ENCODE measurements at regions not wholly inside any gene's neighbourhood (a gene's known extent, or its start where the extent isn't known, plus 50 kb on each side); places are given as distances from the start of the nearest gene placed in this dataset.
"Not testable (repeated sequence)": the region's sequence is repeated elsewhere in the genome, so short reads cannot be mapped to it uniquely, and the experiment has no call there.

DNA sequence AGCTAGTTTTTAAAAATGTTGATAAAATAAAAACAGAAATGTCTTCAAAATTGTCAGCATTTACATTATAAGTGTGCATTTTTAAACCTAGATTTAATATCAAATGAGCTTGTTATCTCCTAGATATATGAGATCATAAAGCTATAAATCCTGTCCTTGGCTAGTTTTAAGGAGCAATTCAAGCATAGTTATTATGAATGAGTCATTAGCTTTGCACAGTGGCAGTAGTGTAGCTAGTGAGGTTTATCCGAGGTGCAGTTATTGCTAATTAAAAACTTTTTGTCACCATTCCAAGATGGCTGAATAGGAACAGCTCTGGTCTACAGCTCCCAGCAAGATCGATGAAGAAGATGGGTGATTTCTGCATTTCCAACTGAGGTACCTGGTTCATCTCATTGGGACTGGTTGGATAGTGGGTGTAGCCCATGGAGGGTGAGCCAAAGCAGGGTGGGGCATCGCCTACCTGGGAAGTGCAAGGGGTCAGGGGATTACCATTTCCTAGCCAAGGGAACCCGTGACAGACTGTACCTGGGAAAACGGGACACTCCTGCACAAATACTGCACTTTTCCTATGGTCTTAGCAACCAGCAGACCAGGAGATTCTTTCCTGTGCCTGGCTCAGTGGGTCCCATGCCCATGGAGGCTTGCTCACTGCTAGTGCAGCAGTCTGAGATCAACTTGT is 108.8 kb upstream of the SYNCRIP start:
- DNase-seq (ENCODE audit: low read depth, low spot score), result no peak
- H3K4me1 ChIP-seq (ENCODE audit: insufficient read depth, insufficient read length), result no peaks in the 10 kb centered on the region
- no peak overlapping the region for H3K9ac ChIP-seq (ENCODE audit: insufficient read length, low read depth)
- H3K9me3 ChIP-seq (ENCODE audit: insufficient read depth, low read length), result peaks cover 6% of the 10 kb centered on the region; the same call in 1 of the 2 replicates
- H3K36me3 ChIP-seq (ENCODE audit: insufficient read depth, insufficient read length, low read length), result no peaks in the 10 kb centered on the region
- TF ChIP-seq ZNF274 (IDR thresholded peaks at IDR 0.05; ENCODE audit: low read depth, low read length) (no peak), SUZ12 (IDR thresholded peaks at IDR 0.05; ENCODE audit: extremely low read depth, insufficient read depth, insufficient read length) (no peak), YY1 (IDR thresholded peaks at IDR 0.05; ENCODE audit: insufficient read depth, insufficient read length) (no peak)
- no peak overlapping the region for H3K4me3 ChIP-seq (ENCODE audit: insufficient read length, low read depth)
- H3K27me3 ChIP-seq (ENCODE audit: insufficient read depth, insufficient read length), result no peaks in the 10 kb centered on the region

DNA sequence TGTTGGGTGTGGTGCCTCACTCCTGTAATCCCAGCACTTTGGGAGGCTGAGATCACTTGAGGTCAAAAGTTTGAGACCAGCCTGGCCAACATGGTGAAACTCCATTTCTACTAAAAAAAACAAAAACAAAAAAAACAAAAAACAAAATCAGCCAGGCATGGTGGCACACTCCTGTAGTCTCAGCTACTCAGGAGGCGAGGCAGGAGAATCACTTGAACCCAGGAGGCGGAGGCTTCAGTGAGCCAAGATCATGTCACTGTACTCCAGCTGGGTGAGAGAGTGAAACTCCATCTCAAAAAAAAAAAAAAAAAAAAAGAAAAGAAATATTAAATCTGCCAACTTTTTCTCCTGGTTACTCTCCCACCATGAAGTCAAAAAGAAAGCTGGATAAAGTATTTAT is 107.5 kb upstream of the SYNCRIP start:
- not testable (repeated sequence) for DNase-seq (ENCODE audit: low read depth, low spot score)

DNA sequence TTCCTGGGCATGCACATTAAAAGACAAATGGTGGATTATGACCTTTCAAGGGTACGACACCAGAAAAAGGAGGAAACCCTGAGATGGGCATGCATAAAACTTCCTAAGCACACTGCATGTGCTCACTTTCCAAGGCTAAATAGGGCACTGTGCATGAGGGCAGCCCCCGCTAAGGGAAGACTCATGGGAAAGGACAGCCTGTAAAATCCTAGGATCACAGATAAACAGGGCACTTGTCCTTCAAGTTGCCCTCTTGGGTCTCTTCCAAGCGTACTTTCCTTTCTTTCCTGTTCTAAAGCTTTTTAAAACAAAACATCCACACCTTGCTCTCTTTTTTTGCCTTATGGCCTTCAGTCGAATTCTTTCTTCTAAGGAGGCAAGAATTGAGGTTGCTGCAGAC is 106.5 kb upstream of the SYNCRIP start:
- H3K36me3 ChIP-seq (ENCODE audit: insufficient read depth, insufficient read length, low read length), result no peaks in the 10 kb centered on the region
- TF ChIP-seq SUZ12 (IDR thresholded peaks at IDR 0.05; ENCODE audit: extremely low read depth, insufficient read depth, insufficient read length) (no peak), ZNF274 (IDR thresholded peaks at IDR 0.05; ENCODE audit: low read depth, low read length) (no peak), YY1 (IDR thresholded peaks at IDR 0.05; ENCODE audit: insufficient read depth, insufficient read length) (no peak)
- peaks cover 14% of the 10 kb centered on the region; the same call in 1 of the 2 replicates for H3K9me3 ChIP-seq (ENCODE audit: insufficient read depth, low read length)
- H3K27me3 ChIP-seq (ENCODE audit: insufficient read depth, insufficient read length), result no peaks in the 10 kb centered on the region
- DNase-seq (ENCODE audit: low read depth, low spot score), result no peak
- H3K9ac ChIP-seq (ENCODE audit: insufficient read length, low read depth), result no peak overlapping the region
- H3K4me1 ChIP-seq (ENCODE audit: insufficient read depth, insufficient read length), result no peaks in the 10 kb centered on the region
- no peak overlapping the region for H3K4me3 ChIP-seq (ENCODE audit: insufficient read length, low read depth)

More for the DNA sequence above, 107.5 kb upstream of the SYNCRIP start:
- not testable (repeated sequence) for H3K27me3 ChIP-seq (ENCODE audit: insufficient read depth, insufficient read length); H3K4me1 ChIP-seq (ENCODE audit: insufficient read depth, insufficient read length); H3K9ac ChIP-seq (ENCODE audit: insufficient read length, low read depth); H3K9me3 ChIP-seq (ENCODE audit: insufficient read depth, low read length); H3K36me3 ChIP-seq (ENCODE audit: insufficient read depth, insufficient read length, low read length); H3K4me3 ChIP-seq (ENCODE audit: insufficient read length, low read depth)

DNA sequence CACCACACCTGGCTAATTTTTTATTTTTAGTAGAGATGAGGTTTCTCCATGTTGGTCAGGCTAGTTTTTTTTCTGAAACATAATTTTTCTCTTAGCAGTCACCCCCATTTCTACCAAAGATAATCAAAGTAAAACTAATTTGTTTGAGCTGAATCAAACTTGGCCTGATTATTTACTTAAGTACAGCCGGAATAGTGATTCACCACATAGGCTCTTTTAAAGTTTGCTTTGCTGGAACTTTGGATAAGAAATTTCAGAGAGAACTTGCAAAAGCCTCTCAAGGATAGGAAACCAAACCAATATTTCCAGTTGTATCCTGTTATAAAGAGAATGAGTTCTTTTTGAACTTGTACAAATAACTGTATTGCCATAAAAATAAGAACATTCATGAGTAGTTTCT is 105.0 kb upstream of the SYNCRIP start:
- TF ChIP-seq ZNF274 (IDR thresholded peaks at IDR 0.05; ENCODE audit: low read depth, low read length) (no peak), SUZ12 (IDR thresholded peaks at IDR 0.05; ENCODE audit: extremely low read depth, insufficient read depth, insufficient read length) (no peak), YY1 (IDR thresholded peaks at IDR 0.05; ENCODE audit: insufficient read depth, insufficient read length) (no peak)
- Histone ChIP-seq H3K9ac (ENCODE audit: insufficient read length, low read depth) (no peak overlapping the region), H3K27me3 (ENCODE audit: insufficient read depth, insufficient read length) (no peaks in the 10 kb centered on the region), H3K4me1 (ENCODE audit: insufficient read depth, insufficient read length) (no peaks in the 10 kb centered on the region), H3K4me3 (ENCODE audit: insufficient read length, low read depth) (no peak overlapping the region), H3K36me3 (ENCODE audit: insufficient read depth, insufficient read length, low read length) (no peaks in the 10 kb centered on the region), H3K9me3 (ENCODE audit: insufficient read depth, low read length) (peaks cover 14% of the 10 kb centered on the region; the same call in 1 of the 2 replicates)
- no peak for DNase-seq (ENCODE audit: low read depth, low spot score)

DNA sequence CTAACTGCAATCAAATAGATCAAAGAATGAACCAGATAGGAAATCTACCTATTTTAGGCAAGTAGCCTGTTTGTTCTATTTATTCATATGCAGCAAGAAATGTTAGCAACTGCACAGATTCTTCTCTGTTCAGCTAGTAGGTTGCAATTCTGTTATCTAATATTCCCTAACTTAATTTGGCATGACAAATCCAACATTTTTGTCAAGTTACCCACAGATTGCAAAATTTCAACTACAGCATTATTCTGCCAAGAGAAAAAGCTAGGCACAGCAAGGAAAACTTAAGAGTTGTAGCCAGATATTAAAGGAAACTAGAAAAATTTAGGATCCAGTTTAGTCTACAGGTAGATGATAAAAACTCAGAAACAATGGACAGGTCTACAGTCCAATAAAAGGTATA is 104.4 kb upstream of the SYNCRIP start:
- Histone ChIP-seq H3K36me3 (ENCODE audit: insufficient read depth, insufficient read length, low read length) (no peaks in the 10 kb centered on the region), H3K4me1 (ENCODE audit: insufficient read depth, insufficient read length) (no peaks in the 10 kb centered on the region), H3K27me3 (ENCODE audit: insufficient read depth, insufficient read length) (no peaks in the 10 kb centered on the region), H3K9ac (ENCODE audit: insufficient read length, low read depth) (no peak overlapping the region), H3K9me3 (ENCODE audit: insufficient read depth, low read length) (peaks cover 14% of the 10 kb centered on the region; the same call in 1 of the 2 replicates), H3K4me3 (ENCODE audit: insufficient read length, low read depth) (no peak overlapping the region)
- no peak for TF ChIP-seq ZNF274 (IDR thresholded peaks at IDR 0.05; ENCODE audit: low read depth, low read length)
- TF ChIP-seq SUZ12 (IDR thresholded peaks at IDR 0.05; ENCODE audit: extremely low read depth, insufficient read depth, insufficient read length), result no peak
- TF ChIP-seq YY1 (IDR thresholded peaks at IDR 0.05; ENCODE audit: insufficient read depth, insufficient read length), result no peak
- no peak for DNase-seq (ENCODE audit: low read depth, low spot score)

DNA sequence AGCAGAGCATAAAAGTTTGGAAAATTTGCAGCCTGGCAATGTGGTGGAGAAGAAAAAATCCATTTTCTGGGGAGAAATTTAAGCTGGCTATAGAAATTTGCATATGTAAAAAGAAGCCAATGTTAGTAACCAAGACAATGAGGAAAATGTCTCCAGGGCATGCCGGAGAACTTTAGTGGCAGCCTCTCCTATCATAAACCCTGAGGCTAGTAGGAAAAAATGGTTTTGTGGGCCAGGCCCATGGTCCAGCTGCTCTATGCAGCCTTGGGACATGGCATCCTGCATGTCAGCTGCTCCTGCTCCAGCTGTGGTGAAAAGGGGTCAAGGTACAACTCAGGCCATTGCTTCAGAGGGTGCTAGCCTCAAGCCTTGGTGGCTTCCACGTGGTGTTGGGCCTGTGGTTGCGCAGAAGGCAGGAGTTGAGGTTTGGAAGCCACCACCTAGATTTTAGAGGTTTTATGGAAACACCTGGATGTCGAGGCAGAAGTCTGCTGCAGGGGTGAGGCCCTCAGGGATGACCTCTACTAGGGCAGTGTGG is 101.8 kb upstream of the SYNCRIP start:
- H3K9me3 ChIP-seq (ENCODE audit: insufficient read depth, low read length), result peaks cover 8% of the 10 kb centered on the region; the same call in 1 of the 2 replicates
- no peaks in the 10 kb centered on the region for H3K4me1 ChIP-seq (ENCODE audit: insufficient read depth, insufficient read length)
- H3K27me3 ChIP-seq (ENCODE audit: insufficient read depth, insufficient read length), result no peaks in the 10 kb centered on the region
- no peaks in the 10 kb centered on the region for H3K36me3 ChIP-seq (ENCODE audit: insufficient read depth, insufficient read length, low read length)
- DNase-seq (ENCODE audit: low read depth, low spot score), result no peak
- H3K4me3 ChIP-seq (ENCODE audit: insufficient read length, low read depth), result no peak overlapping the region
- H3K9ac ChIP-seq (ENCODE audit: insufficient read length, low read depth), result no peak overlapping the region
- TF ChIP-seq YY1 (IDR thresholded peaks at IDR 0.05; ENCODE audit: insufficient read depth, insufficient read length) (no peak), SUZ12 (IDR thresholded peaks at IDR 0.05; ENCODE audit: extremely low read depth, insufficient read depth, insufficient read length) (no peak), ZNF274 (IDR thresholded peaks at IDR 0.05; ENCODE audit: low read depth, low read length) (no peak)

DNA sequence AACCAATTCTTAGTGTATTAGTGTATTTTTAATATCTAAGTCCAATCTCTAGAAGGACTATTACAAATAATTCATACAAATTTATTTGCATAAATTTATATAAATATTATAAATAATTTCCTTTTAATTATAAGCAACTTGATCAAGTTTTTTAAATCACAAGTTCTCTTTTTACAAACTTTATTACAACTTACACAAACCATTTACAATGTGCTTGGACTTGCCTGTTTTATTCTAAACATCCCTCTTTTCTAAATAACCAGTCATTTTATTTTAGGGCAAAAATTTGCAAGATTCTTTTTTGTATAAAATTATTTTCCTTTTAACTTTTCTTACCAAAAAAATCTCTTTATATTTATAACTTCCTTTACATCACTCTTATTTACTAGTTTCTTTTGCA is 83.5 kb upstream of the SYNCRIP start:
- TF ChIP-seq YY1 (IDR thresholded peaks at IDR 0.05; ENCODE audit: insufficient read depth, insufficient read length), result no peak
- TF ChIP-seq ZNF274 (IDR thresholded peaks at IDR 0.05; ENCODE audit: low read depth, low read length), result no peak
- TF ChIP-seq SUZ12 (IDR thresholded peaks at IDR 0.05; ENCODE audit: extremely low read depth, insufficient read depth, insufficient read length), result no peak
- H3K4me3 ChIP-seq (ENCODE audit: insufficient read length, low read depth), result no peak overlapping the region
- no peaks in the 10 kb centered on the region for H3K27me3 ChIP-seq (ENCODE audit: insufficient read depth, insufficient read length)
- H3K9ac ChIP-seq (ENCODE audit: insufficient read length, low read depth), result no peak overlapping the region
- H3K9me3 ChIP-seq (ENCODE audit: insufficient read depth, low read length), result peaks cover 43% of the 10 kb centered on the region
- H3K36me3 ChIP-seq (ENCODE audit: insufficient read depth, insufficient read length, low read length), result no peaks in the 10 kb centered on the region
- no peaks in the 10 kb centered on the region for H3K4me1 ChIP-seq (ENCODE audit: insufficient read depth, insufficient read length)
- no peak for DNase-seq (ENCODE audit: low read depth, low spot score)

Measured in NT2/D1 (cell line).